ENCODE measurements at regions not wholly inside any gene's neighbourhood (a gene's known extent, or its start where the extent isn't known, plus 50 kb on each side); places are given as distances from the start of the nearest gene placed in this dataset.
"Not testable (repeated sequence)": the region's sequence is repeated elsewhere in the genome, so short reads cannot be mapped to it uniquely, and the experiment has no call there.

DNA sequence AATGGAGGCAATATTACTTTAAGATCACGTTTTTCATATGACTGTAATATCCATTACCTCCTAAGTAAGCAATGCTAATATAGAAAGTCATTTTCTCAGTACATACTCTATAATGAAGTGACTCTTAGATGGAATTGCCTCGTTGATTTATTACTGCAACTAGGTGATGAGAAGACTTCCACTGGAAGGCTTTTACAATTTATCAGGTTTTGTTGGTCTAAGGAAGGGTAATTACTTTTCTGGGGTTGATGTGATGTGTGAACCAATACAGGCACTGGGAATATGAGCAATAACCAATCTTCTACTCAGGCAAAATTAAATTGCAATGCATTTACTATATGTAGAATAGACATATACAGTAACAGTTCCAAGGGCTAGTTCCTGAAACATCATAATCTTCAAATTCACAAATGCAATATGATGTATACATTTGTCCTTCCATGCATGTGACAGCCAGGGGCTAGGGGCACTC lies 635.0 kb downstream of the QKI start:
- no peak for DNase-seq

DNA sequence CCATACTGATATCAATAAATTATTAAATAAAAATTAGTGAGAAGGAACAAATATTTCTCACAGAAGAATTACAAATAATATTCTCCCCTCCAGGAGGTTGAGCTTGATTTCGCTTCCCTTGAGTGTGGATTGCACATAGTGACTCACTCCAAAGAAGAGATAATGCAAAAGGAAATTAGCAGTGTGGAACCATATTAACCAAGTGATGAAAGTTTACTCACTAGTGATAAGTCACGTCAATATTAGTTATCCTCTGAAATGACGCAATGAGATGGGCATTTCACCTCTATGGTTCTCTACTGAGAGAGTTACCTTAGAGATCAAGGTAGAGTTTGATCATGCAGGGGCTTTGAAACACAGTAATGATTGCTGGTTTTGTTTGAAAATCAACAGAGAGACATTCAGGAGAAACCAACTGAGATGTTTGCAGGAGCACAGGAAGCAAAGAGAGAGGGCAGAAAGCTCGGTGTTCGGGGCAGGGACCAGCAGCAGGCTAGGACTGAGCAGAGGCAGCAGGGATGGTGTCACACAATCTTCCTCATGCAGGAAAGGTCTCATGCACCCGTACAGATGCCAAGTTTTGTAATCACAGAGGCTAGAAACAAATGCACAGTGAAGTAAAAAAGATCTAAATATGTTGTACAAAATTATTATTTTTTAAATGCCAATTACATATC lies 634.5 kb downstream of the QKI start:
- no peak for DNase-seq

DNA sequence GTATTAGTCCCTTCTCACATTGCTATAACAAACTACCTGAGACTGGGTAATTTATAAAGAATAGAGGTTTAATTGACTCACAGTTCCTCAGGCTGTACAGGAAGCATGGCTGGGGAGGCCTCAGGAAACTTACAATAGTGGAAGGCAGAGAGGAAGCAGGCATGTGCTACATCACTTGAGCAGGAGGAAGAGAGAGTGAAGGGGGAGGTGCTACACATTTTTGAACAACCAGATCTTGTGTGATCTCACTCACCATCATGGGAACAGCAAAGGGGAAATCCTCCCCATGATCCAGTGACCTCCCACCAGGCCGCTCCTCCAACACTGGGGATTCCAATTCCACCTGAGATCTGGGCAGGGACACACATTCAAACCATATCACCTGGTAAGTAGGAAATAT lies 630.6 kb downstream of the QKI start:
- no peak for DNase-seq

DNA sequence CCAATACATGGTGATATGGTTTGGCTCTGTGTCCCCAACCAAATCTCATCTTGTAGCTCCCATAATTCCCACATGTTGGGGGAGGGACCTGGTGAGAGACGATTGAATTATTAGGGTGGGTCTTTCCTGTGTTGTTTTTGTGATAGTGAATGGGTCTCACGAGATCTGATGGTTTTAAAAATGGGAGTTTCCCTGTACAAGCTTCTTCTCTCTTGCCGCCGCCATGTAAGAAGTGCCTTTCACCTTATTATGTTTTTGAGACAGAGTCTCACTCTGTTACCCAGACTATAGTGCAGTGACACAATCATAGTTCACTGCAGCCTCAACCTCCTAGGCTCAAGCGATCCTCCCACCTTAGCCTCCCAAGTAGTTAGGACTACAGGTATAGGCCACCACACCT lies 629.1 kb downstream of the QKI start:
- DNase-seq = not testable (repeated sequence)

DNA sequence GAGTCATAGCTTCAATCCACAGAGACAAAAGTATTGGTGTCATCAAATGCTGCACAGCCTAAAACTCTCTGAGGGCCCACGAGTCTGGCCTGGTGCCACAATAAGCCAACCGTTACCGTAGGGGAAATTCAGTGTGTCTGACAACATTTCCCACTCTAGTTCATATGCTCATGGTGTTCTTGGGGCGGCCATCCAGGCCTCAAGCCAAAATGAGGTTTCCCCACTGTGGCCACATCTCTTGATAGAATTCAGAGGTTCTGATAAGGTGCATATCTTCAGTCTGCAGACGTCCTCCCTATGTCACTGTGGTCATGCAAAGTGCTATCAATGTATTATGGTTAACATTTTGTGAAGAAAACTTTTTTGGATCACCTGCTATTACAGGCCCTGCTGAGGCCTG lies 627.7 kb downstream of the QKI start:
- no peak for DNase-seq

DNA sequence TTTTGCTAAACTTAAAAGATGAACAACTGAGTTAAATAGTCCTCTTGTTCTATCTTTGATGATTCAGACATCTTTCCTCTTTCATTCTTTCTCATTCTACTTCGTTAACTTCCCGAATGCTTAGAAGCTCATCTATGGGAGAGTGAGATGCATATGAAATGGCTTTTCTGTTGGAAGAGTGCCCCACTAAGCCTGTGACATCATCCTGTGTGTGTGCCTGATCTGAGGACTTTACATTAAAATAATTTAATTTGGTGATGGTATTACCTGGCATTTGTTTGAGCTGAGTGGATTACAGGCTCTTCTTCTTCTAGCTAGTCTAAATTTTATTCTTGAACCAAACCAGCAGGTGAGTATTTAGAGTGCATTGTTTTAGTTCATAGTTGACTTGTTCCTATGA lies 626.5 kb downstream of the QKI start:
- DNase-seq = no peak

DNA sequence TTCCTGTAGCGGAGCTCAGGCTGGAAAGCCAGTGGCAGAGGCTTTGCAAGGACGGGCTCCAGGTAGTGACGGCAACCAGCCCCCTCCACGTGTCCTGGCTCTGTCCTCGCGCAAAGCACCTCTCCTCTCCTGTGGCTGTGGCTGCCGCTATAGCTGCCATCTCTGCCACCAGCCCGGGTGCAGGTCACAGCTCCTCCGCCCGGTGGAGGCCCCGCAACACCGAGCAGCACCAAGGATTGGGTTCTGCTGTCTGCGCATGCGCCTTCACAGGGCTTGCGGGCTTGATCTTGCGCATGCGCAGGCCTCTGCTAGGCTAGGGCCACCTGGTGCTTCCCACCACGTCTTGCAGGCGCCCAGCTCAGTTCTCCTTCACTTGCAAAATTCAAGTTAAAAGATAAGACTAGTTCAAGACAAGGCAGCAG lies 625.4 kb downstream of the QKI start:
- peak; percentile 31 for DNase-seq

DNA sequence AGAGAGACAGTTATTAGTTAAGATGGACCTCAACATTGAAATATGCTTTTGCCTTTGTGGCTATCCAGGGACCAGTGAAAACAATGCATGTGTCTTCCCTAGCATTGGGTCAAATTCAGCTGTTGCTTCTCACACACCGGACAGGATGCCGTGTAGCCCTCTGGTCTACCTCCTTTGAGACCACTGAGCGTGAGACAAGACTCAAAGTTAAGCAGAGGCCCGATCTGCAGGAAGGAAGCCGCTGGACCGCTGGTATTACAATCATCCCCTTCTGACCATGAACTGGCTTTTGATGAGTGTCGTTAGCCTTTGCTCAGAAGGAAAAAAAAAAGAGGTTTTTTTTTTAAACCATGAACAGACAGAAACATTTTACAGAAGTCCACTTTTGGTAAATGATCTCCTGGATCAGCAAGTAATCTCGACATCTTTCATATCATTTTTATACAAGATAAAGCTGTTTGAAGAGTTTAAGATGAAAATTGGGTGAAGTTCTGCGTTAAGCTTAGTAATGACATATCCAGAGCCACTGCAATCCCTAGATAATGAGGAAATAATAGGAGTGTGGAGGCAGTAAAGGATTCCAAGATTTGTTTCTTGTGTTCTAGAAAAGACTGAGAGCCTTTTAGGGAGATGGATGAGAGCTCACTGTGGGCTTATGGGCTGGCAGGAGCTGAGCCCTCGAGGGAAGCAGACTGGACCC lies 622.8 kb downstream of the QKI start:
- DNase-seq = no peak

DNA sequence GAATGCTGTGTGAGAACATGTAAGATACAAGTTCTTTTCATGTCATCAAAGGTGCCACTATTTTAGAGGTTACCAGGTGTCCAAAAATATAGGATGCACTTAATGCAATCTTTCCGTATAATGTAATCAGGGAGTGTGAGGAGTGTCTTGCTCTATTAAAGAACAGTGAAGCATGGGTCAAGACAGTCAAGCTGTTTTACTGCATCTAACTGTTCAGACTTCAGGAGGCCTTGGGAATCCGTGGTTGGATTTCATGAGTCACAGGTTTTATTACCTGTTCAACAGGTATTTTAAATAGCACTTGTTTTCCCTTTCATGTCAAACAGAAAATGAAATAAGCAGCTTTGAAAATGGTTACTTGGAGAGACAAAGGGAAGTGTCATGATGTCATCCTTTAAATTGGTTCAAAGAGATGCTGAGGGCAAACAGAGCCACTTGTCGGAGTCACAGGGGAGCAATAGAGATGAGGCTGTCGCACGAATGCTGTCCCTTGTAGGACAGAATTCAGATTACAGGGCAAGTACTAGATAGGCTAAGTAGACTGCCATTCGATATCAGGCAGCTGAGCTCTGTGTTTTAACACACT lies 621.5 kb downstream of the QKI start:
- DNase-seq = no peak

DNA sequence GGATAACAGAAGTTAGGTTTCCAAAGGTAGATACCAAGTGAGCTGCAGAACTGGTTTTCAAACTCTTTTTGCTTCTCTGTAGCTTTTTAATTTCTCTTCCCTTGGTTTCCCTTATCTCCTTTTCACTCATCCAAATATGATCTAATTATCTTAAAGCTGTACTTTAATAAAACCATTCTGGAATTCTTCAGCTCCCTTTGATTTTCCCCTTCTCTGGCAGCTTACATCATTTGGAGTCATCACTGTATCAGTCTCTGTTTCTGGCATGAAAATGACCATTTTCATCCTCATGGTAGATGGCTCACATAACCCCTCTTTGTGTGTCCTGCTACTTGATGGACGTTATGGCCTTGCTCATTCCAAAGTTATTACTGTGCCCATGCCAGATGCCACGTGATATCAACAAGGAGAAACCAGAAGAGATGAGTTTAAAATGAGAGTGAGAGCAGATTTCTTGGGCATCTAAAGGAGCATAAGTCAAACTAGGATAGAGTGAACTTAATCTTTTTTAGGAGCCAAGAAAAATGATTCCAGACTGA lies 620.2 kb downstream of the QKI start:
- DNase-seq = no peak

DNA sequence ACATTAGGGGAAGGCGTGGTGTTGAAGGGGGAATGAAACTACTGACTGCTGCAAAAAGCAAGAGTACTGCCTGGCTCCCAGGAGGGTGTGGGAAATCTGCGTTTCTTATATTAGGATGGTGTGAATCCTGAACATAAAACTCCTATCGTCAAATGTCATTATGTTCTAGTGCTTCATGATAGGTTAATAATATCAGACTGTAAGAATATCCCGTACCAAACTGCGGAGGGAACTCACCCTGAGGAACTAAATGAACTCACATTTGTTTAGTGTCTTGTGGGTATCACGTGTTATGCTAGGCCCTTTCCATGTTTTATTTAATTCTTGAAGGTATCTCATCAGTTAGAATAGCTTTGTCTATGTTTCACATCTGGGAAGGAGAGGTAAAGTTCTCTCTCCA lies 610.7 kb downstream of the QKI start:
- no peak for DNase-seq

DNA sequence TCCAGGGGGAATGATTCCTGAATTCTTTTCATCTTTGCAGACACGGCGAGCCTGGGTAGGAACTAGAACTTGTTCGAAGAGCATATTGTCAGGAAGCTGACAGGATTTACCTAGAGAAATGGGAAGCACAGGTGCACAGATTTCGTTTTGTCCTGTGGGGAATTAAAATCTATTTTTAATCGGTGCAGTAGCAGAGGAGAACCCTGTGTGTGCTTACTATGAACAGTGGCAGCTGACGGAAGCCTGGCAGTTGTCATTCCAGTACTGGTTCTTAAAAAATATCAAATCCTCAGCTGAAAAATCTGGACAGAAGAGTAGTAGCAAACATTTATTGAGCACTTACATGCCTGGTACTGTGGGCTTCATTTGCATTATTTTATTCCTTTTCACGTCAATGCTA lies 609.0 kb downstream of the QKI start:
- no peak for DNase-seq

DNA sequence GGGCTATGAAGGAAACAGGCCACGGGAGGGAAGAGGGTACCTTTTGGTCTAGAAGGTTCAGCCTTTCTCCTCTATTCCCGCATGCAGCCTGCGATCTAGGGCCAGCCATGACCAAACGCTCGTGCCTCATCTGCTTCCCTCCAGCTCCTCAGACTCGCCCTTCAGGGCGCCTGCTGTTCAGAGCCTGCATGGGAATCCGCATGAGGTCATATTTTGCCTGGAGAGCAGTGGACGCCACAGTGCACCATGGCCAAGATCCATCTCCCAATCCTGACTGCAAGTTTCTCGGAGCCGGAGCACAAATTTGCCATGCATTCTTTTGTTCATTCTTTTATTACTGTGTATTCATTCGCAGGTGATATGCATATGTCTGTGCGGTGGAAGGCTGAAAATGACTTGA lies 608.1 kb downstream of the QKI start:
- DNase-seq = no peak

DNA sequence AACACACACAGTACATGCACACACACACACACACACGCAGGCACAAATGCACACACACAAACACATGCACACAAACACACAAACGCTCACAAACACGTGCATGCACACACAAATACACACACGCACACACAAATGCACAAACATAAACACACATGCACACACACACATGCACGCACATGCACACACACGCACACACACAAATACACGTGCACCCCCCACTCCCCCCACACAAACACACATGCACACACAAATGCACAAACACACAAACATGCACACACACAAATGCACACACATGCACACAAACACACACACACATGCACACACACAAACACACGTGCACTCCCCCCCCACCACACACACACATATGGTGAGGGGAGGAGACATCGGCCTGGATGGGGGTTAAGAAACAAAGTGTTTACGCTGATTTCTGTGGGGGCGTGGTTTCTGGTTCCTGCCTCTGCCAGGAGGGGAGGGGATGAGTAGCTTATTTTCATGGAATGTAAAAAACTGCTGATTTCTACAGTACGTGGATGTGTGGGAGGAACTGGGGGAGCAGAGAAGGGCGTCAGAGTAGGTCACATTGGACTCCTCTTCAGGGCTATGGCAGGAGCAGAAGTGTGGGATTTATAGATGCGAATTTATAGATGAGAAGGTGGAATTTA lies 607.2 kb downstream of the QKI start:
- DNase-seq = no peak

DNA sequence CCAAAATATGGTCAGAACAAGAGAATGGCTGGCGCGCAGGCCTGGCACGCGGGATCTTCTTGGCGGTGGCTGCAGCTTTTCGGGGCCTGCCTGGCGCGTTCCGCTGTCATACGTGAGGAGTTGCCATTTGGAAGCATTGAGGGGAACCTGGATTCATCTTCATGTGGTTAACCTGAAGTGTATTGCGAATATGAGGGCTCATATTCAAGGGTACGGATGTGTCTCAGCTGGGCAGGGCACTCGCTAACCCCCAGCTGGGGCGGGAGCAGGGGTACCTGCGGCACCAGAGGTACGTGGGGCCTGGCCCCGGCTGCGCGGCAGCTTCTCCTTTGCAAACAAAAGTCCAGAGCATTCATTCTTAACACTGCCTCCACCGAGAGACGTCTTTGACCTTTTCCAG lies 605.6 kb downstream of the QKI start:
- no peak for DNase-seq

DNA sequence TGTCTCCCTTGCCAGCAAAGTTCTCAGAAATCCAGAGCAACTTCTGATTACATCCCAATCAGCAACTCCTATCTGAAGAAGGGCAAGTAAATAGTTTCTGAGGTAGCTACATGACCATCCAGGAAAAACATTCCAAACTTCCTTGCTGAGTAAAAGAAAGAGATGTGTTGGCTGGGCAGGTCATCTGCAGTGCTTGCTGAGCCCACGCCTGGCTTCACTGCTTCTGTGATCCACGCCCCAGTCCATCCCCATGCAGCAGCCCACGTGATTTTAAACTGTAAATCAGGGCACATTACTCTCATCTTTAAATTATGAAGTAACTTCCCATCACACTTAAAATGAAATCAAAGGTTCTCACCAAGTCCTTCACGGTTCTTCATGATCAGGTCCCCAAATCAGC lies 603.6 kb downstream of the QKI start:
- no peak for DNase-seq

DNA sequence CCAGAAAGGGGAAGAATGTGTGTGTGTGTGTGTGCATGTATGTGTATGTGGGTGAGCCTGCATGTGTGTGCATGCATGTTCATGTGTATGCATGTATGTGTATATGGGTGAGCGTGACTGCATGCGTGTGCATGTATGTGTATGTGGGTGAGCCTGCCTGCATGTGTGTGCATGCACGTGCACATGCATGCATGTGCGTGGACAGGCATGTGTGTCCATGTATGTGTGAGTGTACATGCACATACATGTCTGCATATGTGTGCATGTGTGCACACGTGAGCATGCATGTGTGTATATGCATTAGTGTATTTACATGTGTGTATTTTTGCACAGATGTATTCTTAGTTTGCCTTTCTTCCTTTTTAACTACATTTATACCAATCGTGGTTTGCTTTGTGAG lies 601.5 kb downstream of the QKI start:
- no peak for DNase-seq

DNA sequence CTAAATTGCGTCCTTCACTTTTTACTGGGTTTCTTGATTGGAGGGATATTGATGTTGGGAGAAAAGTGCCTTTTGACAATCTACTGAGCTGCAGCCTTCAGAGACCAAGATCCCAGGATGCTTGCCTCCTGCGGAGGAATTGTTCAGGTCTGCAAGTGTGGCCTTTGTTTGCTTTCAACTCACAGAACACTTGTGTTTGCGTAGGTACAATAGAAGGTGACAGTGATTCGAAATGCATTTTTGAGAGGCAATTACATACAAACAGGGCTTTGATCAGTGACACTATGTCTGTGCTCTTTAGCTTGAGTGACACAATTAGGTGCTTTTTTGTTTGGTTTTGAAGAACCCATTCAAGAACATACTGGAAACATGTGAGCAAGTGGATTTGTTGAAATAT lies 600.6 kb downstream of the QKI start:
- DNase-seq = no peak

DNA sequence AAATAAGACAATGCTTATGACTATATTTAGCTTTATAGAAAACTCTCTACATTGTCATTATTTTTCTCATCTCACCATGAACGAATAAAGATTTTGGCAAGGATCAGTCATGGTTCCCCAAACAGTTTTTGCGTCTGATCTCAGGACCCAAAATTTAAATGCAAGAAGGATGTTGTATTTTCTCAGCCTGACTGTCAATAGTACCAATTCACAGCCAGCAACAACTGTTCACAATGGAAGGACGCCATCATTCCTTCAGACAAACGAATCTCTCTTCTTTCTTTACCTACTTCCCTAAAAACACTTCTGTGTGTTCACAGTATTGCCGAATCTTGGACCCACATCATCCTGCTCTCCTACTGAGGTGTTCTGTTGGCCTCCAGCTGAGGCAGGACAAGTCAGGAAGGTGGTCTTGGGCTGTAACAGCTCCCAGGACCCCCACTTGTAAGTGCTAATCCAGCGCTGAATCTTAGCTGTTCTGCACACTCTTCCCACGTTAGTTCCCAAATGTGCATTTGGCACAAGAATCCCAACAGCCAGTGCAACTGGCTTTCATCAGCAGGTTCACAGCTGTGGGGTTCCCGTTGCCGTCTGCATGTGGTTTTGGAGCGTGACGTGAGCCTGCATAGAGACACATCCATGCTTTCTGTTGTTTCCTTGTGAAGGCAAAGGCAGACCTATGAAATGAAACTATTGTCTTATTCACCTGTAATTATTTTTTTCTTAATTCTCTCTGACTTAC lies 600.0 kb downstream of the QKI start:
- DNase-seq = no peak

DNA sequence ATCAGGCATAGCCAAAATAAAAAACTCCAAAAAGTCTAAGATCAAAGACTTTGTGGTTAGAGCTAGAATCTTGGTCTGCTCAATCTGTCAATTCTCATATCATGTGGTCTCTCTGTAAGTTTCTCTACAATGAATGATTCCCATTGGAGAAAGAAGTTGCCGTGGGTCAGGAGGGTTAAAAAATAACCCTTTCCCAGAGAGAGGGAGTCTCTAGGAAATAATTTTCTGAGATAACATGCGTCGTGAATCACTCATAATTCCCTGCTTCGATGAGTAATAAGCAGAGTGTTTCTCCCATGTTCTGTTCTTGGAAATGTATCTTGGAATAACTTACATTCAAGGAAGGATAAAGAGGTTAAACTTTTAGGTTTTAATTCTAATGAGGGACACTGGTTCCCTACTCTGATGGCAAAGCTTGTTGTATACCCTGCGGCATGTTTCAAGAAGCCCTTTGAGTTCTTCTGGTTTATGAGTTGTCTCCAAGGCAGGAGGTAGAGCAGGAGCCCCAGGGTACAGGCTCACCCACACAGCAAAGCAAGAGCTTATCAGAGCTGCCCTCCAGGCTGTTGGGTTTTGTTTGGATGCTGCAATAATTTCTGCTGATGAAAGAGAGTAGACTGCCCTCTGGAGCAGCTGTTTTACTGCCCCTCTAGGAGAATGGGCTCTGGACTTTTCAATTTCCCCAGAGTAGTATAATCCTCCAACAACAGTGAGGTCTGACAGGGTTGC lies 599.1 kb downstream of the QKI start:
- no peak for DNase-seq

DNA sequence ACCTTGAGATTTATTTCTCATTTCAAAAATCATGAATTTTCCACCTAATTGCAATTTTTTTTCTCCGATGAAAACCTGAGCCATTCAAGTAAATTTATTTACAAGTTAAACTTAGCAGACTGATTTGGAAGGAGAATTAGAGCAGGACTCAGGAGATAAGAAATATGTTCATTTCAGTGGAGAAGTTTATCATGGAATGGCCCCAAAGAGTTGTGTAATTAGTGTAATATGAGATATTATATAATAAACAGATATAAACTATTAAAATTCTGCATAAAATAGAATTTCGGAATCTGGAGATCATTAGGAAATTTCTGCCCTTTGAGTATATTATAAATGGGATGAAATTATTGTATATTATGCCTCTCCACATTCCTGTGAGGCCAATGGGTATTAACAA lies 596.8 kb downstream of the QKI start:
- no peak for DNase-seq

Data from T-helper 9 cell (primary cell).